HCT116 (cell line): ENCODE measurements at regions not wholly inside any gene's neighbourhood (a gene's known extent, or its start where the extent isn't known, plus 50 kb on each side); places are given as distances from the start of the nearest gene placed in this dataset.

ENCODE experiments used
- EZH2 ChIP-seq: fragments of 200-600 bp; sonication (generic); IDR thresholded peaks from 2 replicates; pipeline ENCODE4 v1.6.1; 2017; ENCODE audit warnings: antibody characterized with exemption, mixed run types
- POLR2A ChIP-seq: IDR thresholded peaks from 2 replicates; pipeline ENCODE4 v1.7.0; 2011; ENCODE audit warnings: borderline replicate concordance; ENCODE audit not compliant: insufficient read depth, insufficient read length; ENCODE audit errors: extremely low read depth
- YY1 ChIP-seq: IDR thresholded peaks from 2 replicates; pipeline ENCODE4 v1.6.1; 2011; ENCODE audit warnings: low read length, low read depth, moderate library complexity, mild to moderate bottlenecking; ENCODE audit not compliant: insufficient replicate concordance; ENCODE audit errors: extremely low read depth
- TF ChIP-seq, protein P1 (sequence below), 3 experiments: fragments of 200-600 bp in 1 of 3; sonication (generic) in 1 of 3; IDR thresholded peaks in 2 of 3; conservative IDR thresholded peaks in 1 of 3; 2 replicates each; pipeline ENCODE4 v1.5.1; 2012 to 2017; ENCODE audit warnings: low read depth in 2 of 3, low read length in 2 of 3, antibody characterized with exemption in 1 of 3, borderline replicate concordance in 1 of 3, control low read depth in 1 of 3, mild to moderate bottlenecking in 1 of 3, mixed read lengths in 1 of 3, mixed run types in 1 of 3, moderate library complexity in 1 of 3; ENCODE audit not compliant: insufficient read depth in 1 of 3

DNA sequence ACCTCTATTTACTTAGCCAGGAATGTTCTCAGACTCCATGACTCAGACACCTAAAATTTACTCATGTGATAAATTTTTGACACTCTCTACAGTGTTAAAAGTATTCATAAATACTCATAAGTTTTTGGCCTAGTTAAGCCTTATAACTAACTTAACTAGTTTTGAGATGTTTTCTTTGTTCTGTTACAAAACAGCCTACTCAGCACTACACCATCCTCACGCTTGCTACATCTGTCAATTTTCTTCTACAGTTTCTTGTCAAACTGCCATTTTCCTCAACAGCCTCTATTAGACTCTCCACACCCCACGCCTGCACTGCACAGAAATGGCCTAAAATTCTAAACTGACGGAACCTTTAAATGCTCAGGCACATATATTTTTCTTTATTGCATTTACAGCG lies 195.5 kb downstream of the ANXA1 start:
- TF ChIP-seq POLR2A (no peak), YY1 (no peak), EZH2 (no peak)
- TF ChIP-seq, protein P1, sequence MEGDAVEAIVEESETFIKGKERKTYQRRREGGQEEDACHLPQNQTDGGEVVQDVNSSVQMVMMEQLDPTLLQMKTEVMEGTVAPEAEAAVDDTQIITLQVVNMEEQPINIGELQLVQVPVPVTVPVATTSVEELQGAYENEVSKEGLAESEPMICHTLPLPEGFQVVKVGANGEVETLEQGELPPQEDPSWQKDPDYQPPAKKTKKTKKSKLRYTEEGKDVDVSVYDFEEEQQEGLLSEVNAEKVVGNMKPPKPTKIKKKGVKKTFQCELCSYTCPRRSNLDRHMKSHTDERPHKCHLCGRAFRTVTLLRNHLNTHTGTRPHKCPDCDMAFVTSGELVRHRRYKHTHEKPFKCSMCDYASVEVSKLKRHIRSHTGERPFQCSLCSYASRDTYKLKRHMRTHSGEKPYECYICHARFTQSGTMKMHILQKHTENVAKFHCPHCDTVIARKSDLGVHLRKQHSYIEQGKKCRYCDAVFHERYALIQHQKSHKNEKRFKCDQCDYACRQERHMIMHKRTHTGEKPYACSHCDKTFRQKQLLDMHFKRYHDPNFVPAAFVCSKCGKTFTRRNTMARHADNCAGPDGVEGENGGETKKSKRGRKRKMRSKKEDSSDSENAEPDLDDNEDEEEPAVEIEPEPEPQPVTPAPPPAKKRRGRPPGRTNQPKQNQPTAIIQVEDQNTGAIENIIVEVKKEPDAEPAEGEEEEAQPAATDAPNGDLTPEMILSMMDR (IDR thresholded peaks at IDR 0.05 in 2 of 3, conservative IDR thresholded peaks at IDR 0.05 in 1 of 3; ENCODE audit: borderline replicate concordance in 1 of 3, insufficient read depth in 1 of 3, low read depth in 2 of 3, low read length in 2 of 3) = no peak
